Aorta (tissue), 5 donors: ENCODE measurements at regions not wholly inside any gene's neighbourhood (a gene's known extent, or its start where the extent isn't known, plus 50 kb on each side); places are given as distances from the start of the nearest gene placed in this dataset.

Experiments
- ATAC-seq: fragments of 200-7000 bp; cut with Tn5 transposase; one replicate; pipeline ENCODE4 v1.9.1; 2022; ENCODE audit warnings: moderate library complexity; ENCODE audit not compliant: low FRiP score
- DNase-seq, 2 donors: peaks; one replicate each; pipeline ENCODE4 v3.0.0-alpha.2; 2020
- H3K27ac ChIP-seq, 2 donors: one replicate each; pipeline ENCODE4 v1.5.1; 2013; ENCODE audit warnings: low read length in 2 of 2, mild to moderate bottlenecking in 2 of 2, moderate library complexity in 2 of 2, control low read depth in 1 of 2, inconsistent platforms in 1 of 2, low read depth in 1 of 2
- H3K27me3 ChIP-seq, 2 donors: one replicate each; pipeline ENCODE4 v1.6.1; 2013; ENCODE audit warnings: control low read depth in 1 of 2, low read length in 1 of 2, mild to moderate bottlenecking in 1 of 2, moderate library complexity in 1 of 2; ENCODE audit not compliant: insufficient read depth in 2 of 2, control insufficient read depth in 1 of 2
- H3K36me3 ChIP-seq, 2 donors: one replicate each; pipeline ENCODE4 v1.6.1; 2013; ENCODE audit warnings: control low read depth in 1 of 2, low read length in 1 of 2, mild to moderate bottlenecking in 1 of 2; ENCODE audit not compliant: insufficient read depth in 2 of 2, control insufficient read depth in 1 of 2
- H3K4me1 ChIP-seq, 2 donors: one replicate each; pipeline ENCODE4 v1.6.1; 2013; ENCODE audit warnings: low read length in 2 of 2, control low read depth in 1 of 2, mild to moderate bottlenecking in 1 of 2, moderate library complexity in 1 of 2; ENCODE audit not compliant: insufficient read depth in 2 of 2, control insufficient read depth in 1 of 2
- H3K4me3 ChIP-seq, 2 donors: one replicate each; pipeline ENCODE4 v1.5.1; 2013; ENCODE audit warnings: low read length in 2 of 2, control low read depth in 1 of 2, mild to moderate bottlenecking in 1 of 2
- H3K9me3 ChIP-seq: one replicate; pipeline ENCODE4 v1.6.1; 2013; ENCODE audit warnings: mild to moderate bottlenecking, low read length; ENCODE audit not compliant: control insufficient read depth
- WGBS, 2 donors: extraction: QIAGEN DNeasy Blood & Tissue Kit; methylation state at CpG; one replicate each; pipeline ENCODE4 v1.1.7; 2013; 5-methylcytosine and 5-hydroxymethylcytosine counted together
- intact Hi-C, 2 donors: fragments of 100-400 bp; cut with DNase I; formaldehyde crosslinking; loops; one replicate each; pipeline versions ENCODE4 v1.14.2 to v1.15.0; 2022
- donor health status: healthy with polysubstance abuse.
- donor health status: Bipolar disorder and iron deficiency.
- donor health status: DM: no; HTN: no; CAD: no.
- donor health status: DM: no; HTN: no; CAD: no.
- donor health status: DM: yes; HTN: yes; CAD: no.

GRCh38 chr2:122105877-122106206, 350.4 kb downstream of the TSN start:
- Histone ChIP-seq H3K27ac (no peak overlapping the region), H3K4me1 (no peaks in the 10 kb centered on the region), H3K27me3 (no peaks in the 10 kb centered on the region), H3K36me3 (no peaks in the 10 kb centered on the region), H3K9me3 (no peaks in the 10 kb centered on the region), H3K4me3 (no peak overlapping the region)
- 17 to 21% methylated on average over 3 of the region's 3 CpGs for WGBS, 2 donors
- intact Hi-C loops: no loop called here
- no peak for DNase-seq
- no peak for ATAC-seq

GRCh38 chr2:122108186-122108585, 352.7 kb downstream of the TSN start:
- Histone ChIP-seq H3K4me3 (no peak overlapping the region), H3K9me3 (no peaks in the 10 kb centered on the region), H3K27ac (no peak overlapping the region), H3K27me3 (no peaks in the 10 kb centered on the region), H3K36me3 (no peaks in the 10 kb centered on the region), H3K4me1 (no peaks in the 10 kb centered on the region)
- intact Hi-C loops: no loop called here
- no peak for DNase-seq
- WGBS, 2 donors: 29 to 63% methylated on average over 1 of the region's 1 CpG
- no peak for ATAC-seq

- no peaks in the 10 kb centered on the region for H3K27me3 ChIP-seq
- ATAC-seq: no peak
- 46 to 58% methylated on average over 12 of the region's 12 CpGs for WGBS, 2 donors
- no peaks in the 10 kb centered on the region for H3K4me1 ChIP-seq
- H3K9me3 ChIP-seq: no peaks in the 10 kb centered on the region
- H3K27ac ChIP-seq: no peak overlapping the region
- H3K36me3 ChIP-seq: no peaks in the 10 kb centered on the region
- DNase-seq: no peak
- H3K4me3 ChIP-seq: no peak overlapping the region
- intact Hi-C loops: no loop called here
These were observed 357.0 kb downstream of the TSN start for GRCh38 chr2:122112216-122113005.

GRCh38 chr2:122114421-122114820, 359.0 kb downstream of the TSN start:
- no peaks in the 10 kb centered on the region for H3K36me3 ChIP-seq
- no peak for DNase-seq
- no peaks in the 10 kb centered on the region for H3K4me1 ChIP-seq
- H3K27ac ChIP-seq: no peak overlapping the region
- ATAC-seq: no peak
- intact Hi-C loops: no loop called here
- no peaks in the 10 kb centered on the region for H3K9me3 ChIP-seq
- H3K4me3 ChIP-seq: no peak overlapping the region
- 31 to 36% methylated on average over 2 of the region's 2 CpGs for WGBS, 2 donors
- no peaks in the 10 kb centered on the region for H3K27me3 ChIP-seq

- no peaks in the 10 kb centered on the region for H3K9me3 ChIP-seq
- intact Hi-C loops: no loop called here
- no peak overlapping the region for H3K4me3 ChIP-seq
- no peaks in the 10 kb centered on the region for H3K4me1 ChIP-seq
- no peak overlapping the region for H3K27ac ChIP-seq
- no peaks in the 10 kb centered on the region for H3K27me3 ChIP-seq
- DNase-seq (no peak), ATAC-seq (no peak)
- no peaks in the 10 kb centered on the region for H3K36me3 ChIP-seq
- 93 to 95% methylated on average over 2 of the region's 2 CpGs for WGBS, 2 donors
These were observed 361.9 kb downstream of the TSN start for GRCh38 chr2:122117371-122117770.

- no peak for DNase-seq
- intact Hi-C loops: no loop called here
- Histone ChIP-seq H3K4me1 (no peaks in the 10 kb centered on the region), H3K9me3 (peaks cover 7% of the 10 kb centered on the region), H3K27me3 (no peaks in the 10 kb centered on the region), H3K4me3 (no peak overlapping the region), H3K36me3 (no peaks in the 10 kb centered on the region), H3K27ac (no peak overlapping the region)
- ATAC-seq: no peak
- WGBS, 2 donors: 88 to 93% methylated on average over 1 of the region's 1 CpG
These were observed 373.9 kb downstream of the TSN start for GRCh38 chr2:122129399-122129798.

GRCh38 chr2:122132147-122132691, 376.8 kb downstream of the TSN start:
- ATAC-seq (no peak), DNase-seq (no peak)
- Histone ChIP-seq H3K4me3 (no peak overlapping the region), H3K27me3 (no peaks in the 10 kb centered on the region), H3K27ac (no peak overlapping the region), H3K9me3 (peaks cover 4% of the 10 kb centered on the region), H3K4me1 (no peaks in the 10 kb centered on the region), H3K36me3 (no peaks in the 10 kb centered on the region)
- intact Hi-C loops: no loop called here
- WGBS, 2 donors: 22 to 30% methylated on average over 2 of the region's 2 CpGs

GRCh38 chr2:122135021-122135937, 379.8 kb downstream of the TSN start:
- ATAC-seq (no peak), DNase-seq (no peak)
- no peaks in the 10 kb centered on the region for H3K27me3 ChIP-seq
- no peaks in the 10 kb centered on the region for H3K4me1 ChIP-seq
- intact Hi-C loops: no loop called here
- no peak overlapping the region for H3K27ac ChIP-seq
- WGBS, 2 donors: 78 to 79% methylated on average over 10 of the region's 10 CpGs
- H3K4me3 ChIP-seq: no peak overlapping the region
- H3K9me3 ChIP-seq: peaks cover 3% of the 10 kb centered on the region
- no peaks in the 10 kb centered on the region for H3K36me3 ChIP-seq
